ENCODE measurements at regions not wholly inside any gene's neighbourhood (a gene's known extent, or its start where the extent isn't known, plus 50 kb on each side); places are given as distances from the start of the nearest gene placed in this dataset.
"Not testable (repeated sequence)": the region's sequence is repeated elsewhere in the genome, so short reads cannot be mapped to it uniquely, and the experiment has no call there.

GRCh38 chr1:188155261-188155660 is 1326.5 kb downstream of the PLA2G4A start:
- peak; percentile 11 for DNase-seq (ENCODE audit: low read depth)

GRCh38 chr1:188164459-188164858 is 1335.7 kb downstream of the PLA2G4A start:
- no peak for DNase-seq (ENCODE audit: low read depth)

GRCh38 chr1:188166654-188167053 is 1337.9 kb downstream of the PLA2G4A start:
- no peak for DNase-seq (ENCODE audit: low read depth)

- DNase-seq (ENCODE audit: low read depth) = no peak
These were observed 1341.2 kb downstream of the PLA2G4A start for GRCh38 chr1:188169971-188170370.

- no peak for DNase-seq (ENCODE audit: low read depth)
These were observed 1341.7 kb downstream of the PLA2G4A start for GRCh38 chr1:188170411-188170810.

- DNase-seq (ENCODE audit: low read depth) = no peak
These were observed 1342.2 kb downstream of the PLA2G4A start for GRCh38 chr1:188170935-188171334.

GRCh38 chr1:188182063-188182462 is 1353.3 kb downstream of the PLA2G4A start:
- not testable (repeated sequence) for DNase-seq (ENCODE audit: low read depth)

GRCh38 chr1:188188317-188188716 is 1359.6 kb downstream of the PLA2G4A start:
- no peak for DNase-seq (ENCODE audit: low read depth)

- no peak for DNase-seq (ENCODE audit: low read depth)
These were observed 1366.2 kb downstream of the PLA2G4A start for GRCh38 chr1:188194916-188195315.

GRCh38 chr1:188218289-188218688 is 1389.5 kb downstream of the PLA2G4A start:
- DNase-seq (ENCODE audit: low read depth) = no peak

GRCh38 chr1:188220051-188220450 is 1391.3 kb downstream of the PLA2G4A start:
- DNase-seq (ENCODE audit: low read depth) = no peak

- no peak for DNase-seq (ENCODE audit: low read depth)
These were observed 1395.5 kb downstream of the PLA2G4A start for GRCh38 chr1:188224263-188224662.

GRCh38 chr1:188225975-188226374 is 1397.2 kb downstream of the PLA2G4A start:
- no peak for DNase-seq (ENCODE audit: low read depth)

GRCh38 chr1:188228623-188229022 is 1399.9 kb downstream of the PLA2G4A start:
- DNase-seq (ENCODE audit: low read depth) = no peak

GRCh38 chr1:188237573-188238348 is 1409.0 kb downstream of the PLA2G4A start:
- no peak for DNase-seq (ENCODE audit: low read depth)

- DNase-seq (ENCODE audit: low read depth) = no peak
These were observed 1412.1 kb downstream of the PLA2G4A start for GRCh38 chr1:188240772-188241406.

GRCh38 chr1:188241629-188242028 is 1412.9 kb downstream of the PLA2G4A start:
- DNase-seq (ENCODE audit: low read depth) = no peak

- no peak for DNase-seq (ENCODE audit: low read depth)
These were observed 1414.7 kb downstream of the PLA2G4A start for GRCh38 chr1:188243456-188243855.

GRCh38 chr1:188244681-188245080 is 1415.9 kb downstream of the PLA2G4A start:
- DNase-seq (ENCODE audit: low read depth) = no peak

- DNase-seq (ENCODE audit: low read depth) = no peak
These were observed 1418.5 kb downstream of the PLA2G4A start for GRCh38 chr1:188247255-188247654.

- peak; percentile 2 for DNase-seq (ENCODE audit: low read depth)
These were observed 1421.1 kb downstream of the PLA2G4A start for GRCh38 chr1:188249811-188250210.

GRCh38 chr1:188251036-188251435 is 1422.3 kb downstream of the PLA2G4A start:
- DNase-seq (ENCODE audit: low read depth) = no peak

- no peak for DNase-seq (ENCODE audit: low read depth)
These were observed 1433.1 kb downstream of the PLA2G4A start for GRCh38 chr1:188261849-188262248.
